ENCODE measurements at regions not wholly inside any gene's neighbourhood (a gene's known extent, or its start where the extent isn't known, plus 50 kb on each side); places are given as distances from the start of the nearest gene placed in this dataset.
"Not testable (repeated sequence)": the region's sequence is repeated elsewhere in the genome, so short reads cannot be mapped to it uniquely, and the experiment has no call there.

GRCh38 chr5:68070591-68071281 lies 144.8 kb upstream of the PIK3R1 start:
- no peak for DNase-seq (ENCODE audit: low read depth in 4 of 4, low spot score in 1 of 4)

- DNase-seq (ENCODE audit: low read depth in 4 of 4, low spot score in 1 of 4) = no peak
These were observed 147.5 kb upstream of the PIK3R1 start for GRCh38 chr5:68067976-68068603.

GRCh38 chr5:68067291-68067690 lies 148.3 kb upstream of the PIK3R1 start:
- DNase-seq (ENCODE audit: low read depth in 4 of 4, low spot score in 1 of 4) = no peak

GRCh38 chr5:68066277-68066955 lies 149.1 kb upstream of the PIK3R1 start:
- DNase-seq (ENCODE audit: low read depth in 4 of 4, low spot score in 1 of 4) = no peak

DNA sequence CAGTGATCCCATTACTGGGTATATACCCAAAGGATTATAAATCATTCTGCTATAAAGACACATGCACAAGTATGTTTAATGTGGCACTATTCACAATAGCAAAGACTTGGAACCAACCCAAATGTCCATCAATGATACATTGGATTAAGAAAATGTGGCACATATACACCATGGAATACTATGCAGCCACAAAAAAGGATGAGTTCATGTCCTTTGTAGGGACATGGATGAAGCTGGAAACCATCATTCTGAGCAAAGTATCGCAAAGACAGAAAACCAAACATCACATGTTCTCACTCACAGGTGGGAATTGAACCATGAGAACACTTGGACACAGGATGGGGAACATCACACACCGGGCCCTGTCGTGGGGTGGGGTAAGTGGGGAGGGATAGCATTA lies 150.2 kb upstream of the PIK3R1 start:
- not testable (repeated sequence) for DNase-seq (ENCODE audit: low read depth in 4 of 4, low spot score in 1 of 4)

DNA sequence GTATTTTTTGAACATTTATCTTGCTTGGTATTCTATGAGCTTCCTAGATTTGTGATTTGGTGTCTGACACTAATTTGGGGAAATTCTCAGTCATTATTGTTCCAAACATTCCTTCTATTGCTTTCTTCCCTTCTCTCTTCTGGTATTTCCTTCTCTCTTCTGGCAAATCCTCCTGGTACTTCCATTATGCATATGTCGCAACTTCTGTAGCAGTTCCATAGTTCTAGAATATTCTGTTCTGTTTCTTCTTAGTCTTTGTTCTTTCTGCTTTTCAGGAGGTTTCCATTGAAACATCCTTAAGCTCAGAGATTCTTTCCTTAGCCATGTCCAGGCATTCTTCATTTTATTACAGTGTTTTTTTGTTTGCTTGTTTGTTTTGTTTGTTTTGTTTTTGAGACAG lies 155.2 kb upstream of the PIK3R1 start:
- DNase-seq (ENCODE audit: low read depth in 4 of 4, low spot score in 1 of 4) = no peak

- no peak for DNase-seq (ENCODE audit: low read depth in 4 of 4, low spot score in 1 of 4)
These were observed 158.4 kb upstream of the PIK3R1 start for GRCh38 chr5:68057191-68057590.

GRCh38 chr5:68055686-68056085 lies 159.9 kb upstream of the PIK3R1 start:
- no peak for DNase-seq (ENCODE audit: low read depth in 4 of 4, low spot score in 1 of 4)

DNA sequence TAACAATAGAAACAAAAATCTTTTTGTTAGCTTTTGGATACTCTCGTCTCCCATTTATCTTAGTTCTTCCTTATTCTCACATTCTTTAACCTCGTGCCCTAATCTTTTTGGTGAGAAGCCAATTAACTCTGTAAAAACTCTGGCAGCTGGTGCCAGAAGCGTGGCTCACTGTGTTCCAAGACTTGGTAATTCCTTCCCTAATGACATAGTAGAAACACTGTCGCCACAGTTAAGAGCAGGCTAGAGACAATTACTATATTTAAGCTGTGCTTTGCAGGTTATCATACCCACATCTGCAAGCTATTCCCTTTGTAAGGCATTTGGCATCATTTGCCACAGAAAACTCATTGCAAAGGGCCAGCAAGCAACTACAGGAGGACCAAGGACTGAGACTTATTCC lies 160.9 kb upstream of the PIK3R1 start:
- DNase-seq (ENCODE audit: low read depth in 4 of 4, low spot score in 1 of 4) = no peak

- no peak for DNase-seq (ENCODE audit: low read depth in 4 of 4, low spot score in 1 of 4)
These were observed 162.4 kb upstream of the PIK3R1 start for GRCh38 chr5:68053202-68053601.

- DNase-seq (ENCODE audit: low read depth in 4 of 4, low spot score in 1 of 4) = no peak
These were observed 166.4 kb upstream of the PIK3R1 start for GRCh38 chr5:68049053-68049713.

GRCh38 chr5:68048516-68048915 lies 167.0 kb upstream of the PIK3R1 start:
- DNase-seq (ENCODE audit: low read depth in 4 of 4, low spot score in 1 of 4) = no peak

- DNase-seq (ENCODE audit: low read depth in 4 of 4, low spot score in 1 of 4) = not testable (repeated sequence)
These were observed 167.5 kb upstream of the PIK3R1 start for GRCh38 chr5:68048054-68048453.

DNA sequence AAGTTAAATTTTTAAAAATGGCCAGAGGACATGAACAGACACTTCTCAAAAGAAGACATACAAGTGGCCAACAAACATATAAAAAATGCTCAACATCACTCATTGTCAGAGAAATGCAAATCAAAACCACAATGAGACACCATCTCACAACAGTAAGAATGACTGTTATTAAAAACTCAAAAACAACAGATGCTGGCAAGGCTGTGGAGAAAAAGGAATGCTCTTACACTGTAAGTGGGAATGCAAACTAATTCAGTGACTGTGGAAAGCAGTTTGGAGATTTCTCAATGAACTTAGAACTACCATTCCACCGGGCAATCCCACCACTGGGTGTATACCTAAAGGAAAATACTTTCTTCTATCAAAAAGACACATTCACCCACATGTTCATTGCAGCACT lies 168.5 kb upstream of the PIK3R1 start:
- no peak for DNase-seq (ENCODE audit: low read depth in 4 of 4, low spot score in 1 of 4)

- no peak for DNase-seq (ENCODE audit: low read depth in 4 of 4, low spot score in 1 of 4)
These were observed 169.1 kb upstream of the PIK3R1 start for GRCh38 chr5:68046445-68046844.

DNA sequence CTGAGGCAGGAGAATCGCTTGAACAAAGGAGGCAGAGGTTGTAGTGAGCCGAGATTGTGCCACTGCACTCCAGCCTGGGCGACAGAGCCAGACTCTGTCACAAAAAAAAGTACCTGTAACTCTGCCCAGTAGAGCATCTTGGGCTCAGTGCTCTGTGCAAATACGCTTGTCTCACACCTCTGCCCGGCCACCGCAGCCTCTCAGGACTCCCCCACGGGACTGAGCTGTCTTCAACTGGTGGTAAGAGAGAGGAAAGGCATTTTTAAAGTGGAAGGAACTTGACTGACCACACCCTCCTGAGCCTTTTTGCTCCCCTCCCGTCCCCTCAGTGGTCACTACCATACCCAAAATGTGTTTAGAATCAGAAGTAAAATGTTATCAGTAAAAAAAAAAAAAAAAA lies 174.3 kb upstream of the PIK3R1 start:
- DNase-seq (ENCODE audit: low read depth in 4 of 4, low spot score in 1 of 4) = no peak

DNA sequence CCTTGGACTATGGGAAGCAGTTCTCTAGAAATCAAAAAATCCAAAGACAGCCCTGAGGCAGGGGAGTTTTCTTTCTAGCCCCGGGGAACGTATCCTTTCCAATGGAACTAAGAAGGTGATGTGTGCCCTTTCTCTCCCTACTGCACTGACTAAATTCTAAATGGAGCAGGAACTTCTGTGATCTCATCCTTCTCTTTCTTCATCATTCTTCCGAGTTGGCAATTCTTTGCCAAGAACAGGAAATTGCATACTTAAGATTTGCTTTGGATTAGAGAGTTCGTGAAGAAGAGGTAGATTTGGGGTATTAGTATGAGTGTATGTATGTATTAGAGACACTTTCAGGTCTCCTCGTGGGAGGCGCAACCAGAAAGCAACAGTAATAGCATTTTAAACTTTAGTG lies 178.0 kb upstream of the PIK3R1 start:
- DNase-seq (ENCODE audit: low read depth in 4 of 4, low spot score in 1 of 4) = no peak

GRCh38 chr5:68033961-68034571 lies 181.5 kb upstream of the PIK3R1 start:
- DNase-seq (ENCODE audit: low read depth in 4 of 4, low spot score in 1 of 4) = no peak

GRCh38 chr5:68033029-68033428 lies 182.5 kb upstream of the PIK3R1 start:
- DNase-seq (ENCODE audit: low read depth in 4 of 4, low spot score in 1 of 4) = no peak

- DNase-seq (ENCODE audit: low read depth in 4 of 4, low spot score in 1 of 4) = no peak
These were observed 183.3 kb upstream of the PIK3R1 start for GRCh38 chr5:68032216-68032762.

DNA sequence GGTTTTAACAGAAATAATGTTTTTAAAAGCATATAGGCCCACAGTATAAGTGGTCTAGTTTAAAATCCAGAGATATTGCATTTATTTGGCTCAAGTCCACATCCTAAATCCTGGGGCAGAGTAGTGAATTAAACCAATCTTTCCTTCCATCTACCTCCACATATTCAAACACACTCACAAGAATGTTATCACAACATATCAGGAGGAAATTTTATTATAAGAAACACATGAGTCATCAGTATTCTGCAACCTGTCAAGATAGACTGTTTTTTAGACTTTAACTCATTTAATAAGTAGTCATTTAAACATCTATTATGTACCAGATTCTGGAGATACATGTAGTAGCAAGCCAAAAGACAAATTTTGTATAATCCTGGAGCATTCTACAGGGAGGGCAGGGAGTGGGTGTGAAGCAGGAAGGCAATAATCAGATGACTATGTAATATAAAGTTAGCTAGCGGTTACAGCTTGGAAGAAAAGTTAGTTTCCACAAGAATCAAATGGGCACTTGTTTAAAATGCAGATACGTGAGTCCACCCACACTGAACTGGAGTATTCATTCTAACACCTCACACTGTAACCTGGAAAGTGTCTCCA lies 187.3 kb upstream of the PIK3R1 start:
- DNase-seq (ENCODE audit: low read depth in 4 of 4, low spot score in 1 of 4) = no peak
